ENCODE measurements at regions not wholly inside any gene's neighbourhood (a gene's known extent, or its start where the extent isn't known, plus 50 kb on each side); places are given as distances from the start of the nearest gene placed in this dataset.

DNA sequence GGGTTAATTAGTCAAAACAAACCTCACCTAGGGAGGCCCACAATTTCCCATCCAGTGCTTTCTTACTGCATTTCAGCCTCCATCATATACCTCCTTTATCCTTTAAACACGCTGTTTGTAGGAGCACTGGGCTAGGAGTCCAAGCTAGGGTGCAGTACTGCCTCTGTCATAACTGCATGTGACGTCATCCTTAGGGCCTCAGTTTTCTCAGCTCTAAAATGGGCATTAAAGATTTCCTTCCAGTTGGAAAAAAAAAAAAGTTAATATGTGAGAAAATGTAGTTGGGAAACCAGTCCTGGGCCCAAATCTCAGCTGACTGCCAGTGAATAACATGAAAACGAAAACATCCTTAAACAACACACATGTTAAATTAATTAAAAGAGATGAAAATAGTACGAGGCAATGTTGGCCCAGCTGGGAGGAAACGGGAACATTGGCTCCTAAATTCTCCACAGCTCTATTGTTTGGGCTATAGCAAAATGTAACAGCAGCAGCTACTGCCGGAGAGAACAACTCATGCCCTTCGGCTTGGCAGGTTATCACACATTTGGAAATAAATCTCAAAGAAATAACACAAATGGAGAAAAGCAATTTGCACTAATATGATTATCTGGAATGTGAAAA lies 79.9 kb upstream of the CCDC167 start:
- TF ChIP-seq, protein P1, sequence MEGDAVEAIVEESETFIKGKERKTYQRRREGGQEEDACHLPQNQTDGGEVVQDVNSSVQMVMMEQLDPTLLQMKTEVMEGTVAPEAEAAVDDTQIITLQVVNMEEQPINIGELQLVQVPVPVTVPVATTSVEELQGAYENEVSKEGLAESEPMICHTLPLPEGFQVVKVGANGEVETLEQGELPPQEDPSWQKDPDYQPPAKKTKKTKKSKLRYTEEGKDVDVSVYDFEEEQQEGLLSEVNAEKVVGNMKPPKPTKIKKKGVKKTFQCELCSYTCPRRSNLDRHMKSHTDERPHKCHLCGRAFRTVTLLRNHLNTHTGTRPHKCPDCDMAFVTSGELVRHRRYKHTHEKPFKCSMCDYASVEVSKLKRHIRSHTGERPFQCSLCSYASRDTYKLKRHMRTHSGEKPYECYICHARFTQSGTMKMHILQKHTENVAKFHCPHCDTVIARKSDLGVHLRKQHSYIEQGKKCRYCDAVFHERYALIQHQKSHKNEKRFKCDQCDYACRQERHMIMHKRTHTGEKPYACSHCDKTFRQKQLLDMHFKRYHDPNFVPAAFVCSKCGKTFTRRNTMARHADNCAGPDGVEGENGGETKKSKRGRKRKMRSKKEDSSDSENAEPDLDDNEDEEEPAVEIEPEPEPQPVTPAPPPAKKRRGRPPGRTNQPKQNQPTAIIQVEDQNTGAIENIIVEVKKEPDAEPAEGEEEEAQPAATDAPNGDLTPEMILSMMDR (IDR thresholded peaks at IDR 0.05): no peak
- TF ChIP-seq POLR2A (IDR thresholded peaks at IDR 0.05): no peak
